DOHH2 (cell line): ENCODE measurements at regions not wholly inside any gene's neighbourhood (a gene's known extent, or its start where the extent isn't known, plus 50 kb on each side); places are given as distances from the start of the nearest gene placed in this dataset.

Source experiments
- EZH2phosphoT487 ChIP-seq: fragments of 200-600 bp; sonication (generic); IDR thresholded peaks from 2 replicates; pipeline ENCODE4 v1.6.1; 2017; ENCODE audit warnings: borderline replicate concordance, mild to moderate bottlenecking, antibody characterized with exemption, low read length, moderate library complexity, mixed read lengths
- TF ChIP-seq, protein P1 (sequence below): fragments of 200-600 bp; sonication (generic); IDR thresholded peaks from one replicate; pipeline ENCODE4 v1.5.1; 2014; ENCODE audit warnings: antibody characterized with exemption, mild to moderate bottlenecking, low read depth, low read length; ENCODE audit not compliant: poor library complexity, severe bottlenecking

GRCh38 chr6:27145731-27146455 is 101.6 kb upstream of the PRSS16 start:
- TF ChIP-seq, protein P1, sequence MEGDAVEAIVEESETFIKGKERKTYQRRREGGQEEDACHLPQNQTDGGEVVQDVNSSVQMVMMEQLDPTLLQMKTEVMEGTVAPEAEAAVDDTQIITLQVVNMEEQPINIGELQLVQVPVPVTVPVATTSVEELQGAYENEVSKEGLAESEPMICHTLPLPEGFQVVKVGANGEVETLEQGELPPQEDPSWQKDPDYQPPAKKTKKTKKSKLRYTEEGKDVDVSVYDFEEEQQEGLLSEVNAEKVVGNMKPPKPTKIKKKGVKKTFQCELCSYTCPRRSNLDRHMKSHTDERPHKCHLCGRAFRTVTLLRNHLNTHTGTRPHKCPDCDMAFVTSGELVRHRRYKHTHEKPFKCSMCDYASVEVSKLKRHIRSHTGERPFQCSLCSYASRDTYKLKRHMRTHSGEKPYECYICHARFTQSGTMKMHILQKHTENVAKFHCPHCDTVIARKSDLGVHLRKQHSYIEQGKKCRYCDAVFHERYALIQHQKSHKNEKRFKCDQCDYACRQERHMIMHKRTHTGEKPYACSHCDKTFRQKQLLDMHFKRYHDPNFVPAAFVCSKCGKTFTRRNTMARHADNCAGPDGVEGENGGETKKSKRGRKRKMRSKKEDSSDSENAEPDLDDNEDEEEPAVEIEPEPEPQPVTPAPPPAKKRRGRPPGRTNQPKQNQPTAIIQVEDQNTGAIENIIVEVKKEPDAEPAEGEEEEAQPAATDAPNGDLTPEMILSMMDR: no peak
- TF ChIP-seq EZH2phosphoT487: no peak
